ENCODE measurements at regions not wholly inside any gene's neighbourhood (a gene's known extent, or its start where the extent isn't known, plus 50 kb on each side); places are given as distances from the start of the nearest gene placed in this dataset.

GRCh38 chr10:78728176-78728575, 340.6 kb upstream of the ZMIZ1 start:
- H3K9ac ChIP-seq (ENCODE audit: insufficient read length, low read depth): no peak overlapping the region
- DNase-seq (ENCODE audit: low read depth, low spot score): no peak
- no peaks in the 10 kb centered on the region for H3K4me1 ChIP-seq (ENCODE audit: insufficient read depth, insufficient read length)
- H3K27me3 ChIP-seq (ENCODE audit: insufficient read depth, insufficient read length): peaks cover 3% of the 10 kb centered on the region
- TF ChIP-seq ZNF274 (IDR thresholded peaks at IDR 0.05; ENCODE audit: low read depth, low read length) (no peak), YY1 (IDR thresholded peaks at IDR 0.05; ENCODE audit: insufficient read depth, insufficient read length) (no peak), SUZ12 (IDR thresholded peaks at IDR 0.05; ENCODE audit: extremely low read depth, insufficient read depth, insufficient read length) (no peak)
- H3K9me3 ChIP-seq (ENCODE audit: insufficient read depth, low read length): no peaks in the 10 kb centered on the region
- H3K4me3 ChIP-seq (ENCODE audit: insufficient read length, low read depth): no peak overlapping the region
- H3K36me3 ChIP-seq (ENCODE audit: insufficient read depth, insufficient read length, low read length): no peaks in the 10 kb centered on the region

- no peak for TF ChIP-seq SUZ12 (IDR thresholded peaks at IDR 0.05; ENCODE audit: extremely low read depth, insufficient read depth, insufficient read length)
- TF ChIP-seq ZNF274 (IDR thresholded peaks at IDR 0.05; ENCODE audit: low read depth, low read length): no peak
- no peak for TF ChIP-seq YY1 (IDR thresholded peaks at IDR 0.05; ENCODE audit: insufficient read depth, insufficient read length)
- Histone ChIP-seq H3K9me3 (ENCODE audit: insufficient read depth, low read length) (no peaks in the 10 kb centered on the region), H3K4me1 (ENCODE audit: insufficient read depth, insufficient read length) (no peaks in the 10 kb centered on the region), H3K36me3 (ENCODE audit: insufficient read depth, insufficient read length, low read length) (no peaks in the 10 kb centered on the region), H3K4me3 (ENCODE audit: insufficient read length, low read depth) (no peak overlapping the region), H3K27me3 (ENCODE audit: insufficient read depth, insufficient read length) (peaks cover 3% of the 10 kb centered on the region), H3K9ac (ENCODE audit: insufficient read length, low read depth) (no peak overlapping the region)
- DNase-seq (ENCODE audit: low read depth, low spot score): no peak
Observed at GRCh38 chr10:78729366-78729765, 339.4 kb upstream of the ZMIZ1 start.

- TF ChIP-seq YY1 (IDR thresholded peaks at IDR 0.05; ENCODE audit: insufficient read depth, insufficient read length): no peak
- no peak for TF ChIP-seq SUZ12 (IDR thresholded peaks at IDR 0.05; ENCODE audit: extremely low read depth, insufficient read depth, insufficient read length)
- TF ChIP-seq ZNF274 (IDR thresholded peaks at IDR 0.05; ENCODE audit: low read depth, low read length): no peak
- Histone ChIP-seq H3K9me3 (ENCODE audit: insufficient read depth, low read length) (no peaks in the 10 kb centered on the region), H3K4me1 (ENCODE audit: insufficient read depth, insufficient read length) (no peaks in the 10 kb centered on the region), H3K4me3 (ENCODE audit: insufficient read length, low read depth) (no peak overlapping the region), H3K27me3 (ENCODE audit: insufficient read depth, insufficient read length) (peaks cover 3% of the 10 kb centered on the region), H3K36me3 (ENCODE audit: insufficient read depth, insufficient read length, low read length) (no peaks in the 10 kb centered on the region), H3K9ac (ENCODE audit: insufficient read length, low read depth) (no peak overlapping the region)
- no peak for DNase-seq (ENCODE audit: low read depth, low spot score)
Observed at GRCh38 chr10:78729800-78730199, 339.0 kb upstream of the ZMIZ1 start.

- H3K27me3 ChIP-seq (ENCODE audit: insufficient read depth, insufficient read length): peaks cover 3% of the 10 kb centered on the region
- H3K9me3 ChIP-seq (ENCODE audit: insufficient read depth, low read length): no peaks in the 10 kb centered on the region
- TF ChIP-seq SUZ12 (IDR thresholded peaks at IDR 0.05; ENCODE audit: extremely low read depth, insufficient read depth, insufficient read length) (no peak), YY1 (IDR thresholded peaks at IDR 0.05; ENCODE audit: insufficient read depth, insufficient read length) (no peak), ZNF274 (IDR thresholded peaks at IDR 0.05; ENCODE audit: low read depth, low read length) (no peak)
- H3K36me3 ChIP-seq (ENCODE audit: insufficient read depth, insufficient read length, low read length): no peaks in the 10 kb centered on the region
- no peak overlapping the region for H3K9ac ChIP-seq (ENCODE audit: insufficient read length, low read depth)
- H3K4me3 ChIP-seq (ENCODE audit: insufficient read length, low read depth): no peak overlapping the region
- no peak for DNase-seq (ENCODE audit: low read depth, low spot score)
- no peaks in the 10 kb centered on the region for H3K4me1 ChIP-seq (ENCODE audit: insufficient read depth, insufficient read length)
Observed at GRCh38 chr10:78730754-78731153, 338.0 kb upstream of the ZMIZ1 start.

GRCh38 chr10:78731675-78732074, 337.1 kb upstream of the ZMIZ1 start:
- Histone ChIP-seq H3K27me3 (ENCODE audit: insufficient read depth, insufficient read length) (peaks cover 3% of the 10 kb centered on the region), H3K36me3 (ENCODE audit: insufficient read depth, insufficient read length, low read length) (no peaks in the 10 kb centered on the region), H3K4me3 (ENCODE audit: insufficient read length, low read depth) (no peak overlapping the region), H3K9ac (ENCODE audit: insufficient read length, low read depth) (no peak overlapping the region), H3K9me3 (ENCODE audit: insufficient read depth, low read length) (no peaks in the 10 kb centered on the region), H3K4me1 (ENCODE audit: insufficient read depth, insufficient read length) (no peaks in the 10 kb centered on the region)
- no peak for DNase-seq (ENCODE audit: low read depth, low spot score)
- TF ChIP-seq YY1 (IDR thresholded peaks at IDR 0.05; ENCODE audit: insufficient read depth, insufficient read length) (no peak), SUZ12 (IDR thresholded peaks at IDR 0.05; ENCODE audit: extremely low read depth, insufficient read depth, insufficient read length) (no peak), ZNF274 (IDR thresholded peaks at IDR 0.05; ENCODE audit: low read depth, low read length) (no peak)

- DNase-seq (ENCODE audit: low read depth, low spot score): no peak
- H3K27me3 ChIP-seq (ENCODE audit: insufficient read depth, insufficient read length): peaks cover 3% of the 10 kb centered on the region
Observed at GRCh38 chr10:78732381-78732780, 336.4 kb upstream of the ZMIZ1 start.

GRCh38 chr10:78736926-78737630, 331.7 kb upstream of the ZMIZ1 start:
- no peak overlapping the region for H3K9ac ChIP-seq (ENCODE audit: insufficient read length, low read depth)
- DNase-seq (ENCODE audit: low read depth, low spot score): no peak
- peaks cover 3% of the 10 kb centered on the region for H3K27me3 ChIP-seq (ENCODE audit: insufficient read depth, insufficient read length)
- H3K4me1 ChIP-seq (ENCODE audit: insufficient read depth, insufficient read length): peaks cover 5% of the 10 kb centered on the region
- H3K36me3 ChIP-seq (ENCODE audit: insufficient read depth, insufficient read length, low read length): no peaks in the 10 kb centered on the region
- no peaks in the 10 kb centered on the region for H3K9me3 ChIP-seq (ENCODE audit: insufficient read depth, low read length)
- H3K4me3 ChIP-seq (ENCODE audit: insufficient read length, low read depth): no peak overlapping the region
- no peak for TF ChIP-seq SUZ12 (IDR thresholded peaks at IDR 0.05; ENCODE audit: extremely low read depth, insufficient read depth, insufficient read length)
- TF ChIP-seq YY1 (IDR thresholded peaks at IDR 0.05; ENCODE audit: insufficient read depth, insufficient read length): no peak
- no peak for TF ChIP-seq ZNF274 (IDR thresholded peaks at IDR 0.05; ENCODE audit: low read depth, low read length)

More at GRCh38 chr10:78732381-78732780, 336.4 kb upstream of the ZMIZ1 start:
- Histone ChIP-seq H3K9me3 (ENCODE audit: insufficient read depth, low read length) (no peaks in the 10 kb centered on the region), H3K4me3 (ENCODE audit: insufficient read length, low read depth) (no peak overlapping the region), H3K36me3 (ENCODE audit: insufficient read depth, insufficient read length, low read length) (no peaks in the 10 kb centered on the region), H3K4me1 (ENCODE audit: insufficient read depth, insufficient read length) (no peaks in the 10 kb centered on the region), H3K9ac (ENCODE audit: insufficient read length, low read depth) (no peak overlapping the region)
- TF ChIP-seq SUZ12 (IDR thresholded peaks at IDR 0.05; ENCODE audit: extremely low read depth, insufficient read depth, insufficient read length) (no peak), ZNF274 (IDR thresholded peaks at IDR 0.05; ENCODE audit: low read depth, low read length) (no peak), YY1 (IDR thresholded peaks at IDR 0.05; ENCODE audit: insufficient read depth, insufficient read length) (no peak)
